ENCODE measurements at regions not wholly inside any gene's neighbourhood (a gene's known extent, or its start where the extent isn't known, plus 50 kb on each side); places are given as distances from the start of the nearest gene placed in this dataset.

DNA sequence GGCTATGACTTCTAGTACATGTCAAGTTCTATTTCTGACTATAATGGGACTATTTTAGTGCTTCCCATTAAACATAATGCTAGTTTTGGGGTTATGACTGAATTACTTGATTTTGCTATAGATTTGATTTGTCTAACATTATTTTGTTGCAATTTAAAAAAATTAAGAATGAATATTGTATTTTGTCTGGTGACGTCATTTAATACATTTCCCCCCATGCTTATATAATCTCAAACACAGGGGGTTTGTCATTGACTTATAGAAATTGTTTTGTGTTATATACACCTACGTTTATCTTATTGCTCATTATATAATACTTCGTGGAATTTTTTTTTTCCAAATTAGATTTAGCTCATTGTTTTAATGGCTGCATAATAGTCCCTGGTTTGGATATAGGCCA, 270.3 kb upstream of the VLDLR start:
- H3K4me3 ChIP-seq (ENCODE audit: low read depth, low read length): no peak overlapping the region

DNA sequence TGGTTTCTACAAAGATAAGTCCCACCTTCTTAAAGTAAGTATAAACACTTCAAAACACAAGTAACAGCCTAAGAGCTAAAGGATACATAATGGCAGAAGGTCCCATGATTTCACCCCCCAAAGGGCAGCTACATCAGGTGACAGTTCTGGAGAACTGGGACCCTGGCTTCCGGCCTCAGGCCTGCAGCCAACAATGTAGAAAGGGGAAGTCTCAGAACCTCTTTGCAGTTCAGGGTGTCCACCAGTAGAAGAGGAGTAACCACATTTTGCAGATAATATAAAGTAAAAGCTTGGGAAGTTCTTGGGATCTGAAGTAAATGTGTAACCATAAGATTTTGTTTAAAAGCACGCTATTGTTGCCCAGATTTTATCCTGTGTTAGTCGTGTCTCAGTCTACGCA, 267.4 kb upstream of the VLDLR start:
- H3K4me3 ChIP-seq (ENCODE audit: low read depth, low read length): no peak overlapping the region

DNA sequence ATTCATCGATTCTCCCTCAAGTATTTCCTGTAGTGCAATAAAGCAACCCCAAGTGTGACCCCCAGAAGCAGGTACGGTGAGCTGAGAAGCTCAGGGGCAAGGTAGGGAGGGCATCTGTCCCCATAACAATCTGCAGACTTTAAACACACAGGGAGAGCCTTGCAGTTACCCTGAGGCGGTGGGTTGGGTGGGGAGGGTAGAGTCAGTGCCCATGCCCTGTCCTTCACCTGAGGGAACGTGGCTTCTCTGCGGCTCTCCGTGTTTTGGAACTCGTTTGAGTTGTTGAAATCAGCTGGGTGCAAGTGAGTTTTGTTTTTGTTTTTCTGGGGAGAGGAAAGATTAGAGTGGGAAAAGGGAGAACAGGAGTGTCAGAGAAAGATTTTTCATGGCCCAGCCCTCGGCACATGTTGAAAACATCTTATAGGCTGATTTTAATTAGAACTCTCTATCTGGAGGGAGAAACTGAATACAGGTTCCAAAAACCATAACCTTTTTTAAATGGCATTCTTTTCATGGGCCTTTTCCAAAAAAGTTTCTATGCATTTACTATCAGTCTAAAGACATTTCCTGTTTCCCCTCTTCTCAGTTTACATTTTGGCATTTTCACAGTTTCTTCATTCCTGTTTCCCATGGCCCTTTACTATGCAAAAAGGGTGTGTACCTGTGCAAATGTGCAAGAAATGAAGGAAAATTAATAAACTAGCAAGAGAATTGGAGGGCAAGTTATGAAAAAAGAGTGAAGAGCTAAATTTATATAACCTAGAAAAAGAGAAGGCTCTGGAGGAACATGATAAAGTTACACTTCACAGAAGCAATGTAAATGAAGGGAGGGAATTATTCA, 266.5 kb upstream of the VLDLR start:
- no peak overlapping the region for H3K4me3 ChIP-seq (ENCODE audit: low read depth, low read length)

DNA sequence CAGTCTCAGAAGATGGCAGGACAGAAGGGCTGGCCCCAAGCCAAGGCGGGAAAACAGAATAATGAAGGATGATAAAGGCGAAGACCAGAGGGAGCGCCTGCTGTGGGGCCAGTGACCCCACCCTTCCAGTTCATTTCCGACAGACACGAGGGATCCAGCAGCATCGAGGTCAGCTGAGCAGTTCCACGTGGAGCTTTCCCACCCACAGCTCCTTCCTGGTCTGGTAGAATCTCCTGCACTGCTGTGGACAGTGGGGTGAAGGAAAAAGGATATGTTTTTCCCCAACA, 265.9 kb upstream of the VLDLR start:
- no peak overlapping the region for H3K4me3 ChIP-seq (ENCODE audit: low read depth, low read length)

DNA sequence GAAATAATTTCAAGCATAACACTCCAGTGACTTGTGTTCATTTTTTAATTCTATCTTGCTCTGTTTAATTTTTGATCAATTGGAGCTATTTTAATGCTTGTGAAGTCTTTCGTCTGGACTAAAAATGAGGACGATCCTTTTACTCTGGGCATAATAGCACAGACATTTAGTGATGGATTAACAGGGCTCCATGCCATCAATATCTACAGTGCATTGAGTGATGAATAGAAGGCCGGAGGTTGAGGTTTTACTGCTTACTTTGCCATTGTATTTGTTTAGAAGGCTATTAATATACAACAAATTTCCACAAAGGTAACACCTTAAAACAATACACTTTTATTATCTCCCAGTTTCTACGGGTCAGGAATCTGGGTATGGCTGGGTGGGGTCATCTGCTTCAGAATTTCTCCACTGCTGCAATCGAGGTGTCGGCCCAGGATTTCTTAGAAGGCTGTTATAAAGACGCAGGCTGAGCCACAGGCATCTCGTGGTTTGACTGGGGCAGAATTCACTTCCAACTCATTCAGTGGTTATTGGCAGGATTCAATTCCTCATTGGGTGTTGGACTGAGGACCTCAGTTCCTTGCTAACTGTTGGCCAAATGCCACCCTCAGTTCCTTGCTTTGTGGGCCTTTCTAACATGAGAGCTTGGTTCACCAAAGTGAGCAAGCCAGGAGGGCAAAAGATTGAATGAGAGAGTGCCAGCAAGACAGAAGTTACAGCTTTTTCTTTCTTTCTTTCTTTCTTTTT, 265.4 kb upstream of the VLDLR start:
- no peak overlapping the region for H3K4me3 ChIP-seq (ENCODE audit: low read depth, low read length)

DNA sequence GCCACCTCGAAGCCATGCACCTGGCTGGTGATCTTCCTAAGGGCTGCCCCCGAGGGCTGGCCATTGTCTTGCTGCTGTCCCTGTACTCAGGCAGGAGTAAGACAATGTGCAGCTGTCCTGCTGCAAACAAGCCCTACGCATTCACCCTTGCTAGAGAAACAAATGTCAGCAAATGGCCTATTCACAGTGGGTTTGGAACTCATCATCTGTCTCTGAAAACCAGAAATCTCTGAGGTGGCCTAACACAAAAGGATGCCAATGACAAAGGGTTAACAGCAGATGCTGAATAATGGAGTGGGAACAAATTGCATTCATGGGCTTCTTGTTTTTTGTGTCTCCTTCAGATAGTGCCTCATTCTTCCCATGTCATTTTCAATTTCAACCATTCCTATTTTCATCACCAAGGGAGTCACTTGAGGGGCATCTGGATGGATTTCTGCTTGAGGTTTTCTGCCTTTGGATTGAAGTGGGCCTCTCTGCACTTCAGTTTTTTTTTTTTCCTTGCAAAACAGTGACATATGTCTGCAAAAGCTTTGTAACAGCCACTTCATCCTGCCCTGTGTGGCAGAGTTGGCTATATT, 261.6 kb upstream of the VLDLR start:
- no peak overlapping the region for H3K4me3 ChIP-seq (ENCODE audit: low read depth, low read length)

DNA sequence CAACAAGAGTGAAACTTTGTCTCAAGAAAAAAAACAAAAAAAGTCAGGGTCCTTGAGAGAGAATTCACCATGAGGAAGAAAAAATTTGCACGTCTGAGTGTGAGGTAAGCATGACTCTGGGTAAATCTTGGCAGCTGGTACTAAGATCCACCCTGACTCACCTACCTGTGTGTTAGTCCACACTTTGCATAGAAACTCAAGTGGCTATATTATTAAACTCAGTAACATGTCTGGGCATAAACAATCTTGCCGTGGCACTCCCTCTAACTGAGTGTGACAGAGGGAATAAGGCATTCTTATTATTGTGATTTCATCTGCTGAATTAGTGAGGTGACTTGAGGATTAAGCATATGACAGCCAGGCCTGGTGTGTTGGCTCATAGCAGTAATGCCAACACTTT, 259.4 kb upstream of the VLDLR start:
- no peak overlapping the region for H3K4me3 ChIP-seq (ENCODE audit: low read depth, low read length)

DNA sequence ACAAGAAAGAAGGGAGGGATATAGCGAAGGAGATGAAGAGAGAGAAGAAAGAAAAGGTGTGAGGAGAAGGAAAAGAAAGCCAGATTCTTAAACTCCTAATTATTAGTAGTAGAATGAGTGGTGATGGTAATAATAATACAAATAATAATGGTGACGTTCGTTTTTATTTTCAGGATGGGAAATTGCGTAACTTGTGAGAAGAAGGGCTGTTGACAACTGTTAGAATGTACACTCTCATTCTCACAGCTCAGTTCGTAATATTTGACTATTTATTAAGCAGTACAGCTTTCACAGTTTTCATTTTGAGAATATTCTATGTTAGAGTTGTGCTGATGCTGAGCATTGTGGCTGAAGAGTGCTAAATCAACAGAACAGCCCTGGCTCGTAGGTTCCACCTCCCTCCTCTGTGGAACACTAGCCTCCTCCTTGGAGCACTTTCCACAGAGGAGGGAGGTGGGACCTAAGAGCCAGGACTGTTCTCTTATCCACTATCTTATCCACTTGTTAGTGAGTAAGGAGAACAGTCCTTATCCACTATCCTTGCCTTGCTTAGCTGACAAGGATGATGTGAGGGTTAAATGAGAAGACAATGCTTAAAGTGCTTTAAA, 258.3 kb upstream of the VLDLR start:
- no peak overlapping the region for H3K4me3 ChIP-seq (ENCODE audit: low read depth, low read length)

DNA sequence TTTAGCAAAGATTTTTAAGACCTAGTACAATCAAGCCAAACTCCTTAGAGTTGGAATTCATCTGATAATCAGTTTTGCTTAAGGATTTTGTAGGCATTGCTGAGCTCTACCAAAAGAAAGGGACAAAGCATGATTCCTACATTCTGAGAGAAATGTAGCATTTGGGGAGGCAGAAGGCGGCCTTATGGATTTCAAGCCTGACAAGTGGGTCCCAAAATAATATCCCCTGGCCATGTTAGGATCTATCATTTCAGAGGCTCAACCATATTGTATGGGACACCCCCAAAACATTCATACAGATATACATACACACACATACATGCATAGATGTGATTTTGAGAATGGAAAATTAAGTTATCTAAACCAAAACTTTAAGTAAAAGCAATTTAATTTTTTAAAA, 257.8 kb upstream of the VLDLR start:
- no peak overlapping the region for H3K4me3 ChIP-seq (ENCODE audit: low read depth, low read length)

DNA sequence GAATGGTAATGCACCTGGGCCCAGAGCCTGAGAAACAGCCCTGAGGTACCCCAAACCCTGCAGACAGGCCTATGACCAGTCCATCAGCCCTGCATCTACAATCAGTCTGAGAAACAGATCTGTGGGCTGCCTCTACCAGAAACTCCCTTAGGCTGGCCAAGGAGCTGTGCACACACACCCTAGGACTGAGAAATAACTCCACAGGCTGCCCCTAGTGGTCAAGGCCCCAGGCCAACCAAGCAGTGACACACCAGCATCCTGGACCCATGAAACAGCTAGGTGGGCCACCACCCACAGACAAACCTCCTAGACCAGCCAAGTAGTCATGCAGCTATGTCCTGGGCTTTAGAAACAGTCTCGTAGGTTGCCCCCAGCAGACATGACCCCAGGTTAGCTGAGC, 253.6 kb upstream of the VLDLR start:
- no peak overlapping the region for H3K4me3 ChIP-seq (ENCODE audit: low read depth, low read length)

DNA sequence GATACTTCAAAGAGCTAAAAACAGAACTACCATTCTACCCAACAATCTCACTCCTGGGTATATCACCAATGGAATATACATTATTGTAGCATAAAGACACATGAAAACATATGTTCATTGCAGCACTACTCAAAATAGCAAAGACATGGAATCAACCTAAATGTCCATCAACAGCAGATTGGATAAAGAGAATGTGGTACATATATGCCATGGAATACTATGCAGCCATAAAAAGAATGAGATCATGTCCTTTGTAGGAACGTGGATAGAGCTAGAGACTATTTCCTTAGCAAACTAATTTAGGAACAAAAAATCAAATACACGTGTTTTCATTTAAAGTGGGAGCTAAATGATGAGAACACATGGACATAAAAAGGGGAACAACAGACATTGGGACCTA, 247.9 kb upstream of the VLDLR start:
- no peak overlapping the region for H3K4me3 ChIP-seq (ENCODE audit: low read depth, low read length)

DNA sequence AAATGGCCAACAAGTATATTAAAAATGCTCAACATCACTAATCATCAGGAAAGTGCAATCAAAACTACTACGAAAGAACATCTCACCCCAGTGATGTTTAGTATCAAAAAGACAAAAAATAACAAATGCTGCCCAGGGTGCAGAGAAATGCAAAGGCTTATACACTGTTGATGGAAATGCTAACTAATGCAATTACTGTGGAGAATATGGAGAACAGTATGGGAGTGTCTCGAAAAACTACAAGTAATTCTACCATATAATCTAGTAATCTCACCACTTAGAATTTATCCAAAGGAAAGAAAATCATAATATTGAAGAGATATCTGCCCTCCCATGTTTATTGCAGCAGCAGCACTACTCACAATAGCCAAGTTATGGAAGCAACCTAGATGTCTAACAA, 246.5 kb upstream of the VLDLR start:
- no peak overlapping the region for H3K4me3 ChIP-seq (ENCODE audit: low read depth, low read length)

DNA sequence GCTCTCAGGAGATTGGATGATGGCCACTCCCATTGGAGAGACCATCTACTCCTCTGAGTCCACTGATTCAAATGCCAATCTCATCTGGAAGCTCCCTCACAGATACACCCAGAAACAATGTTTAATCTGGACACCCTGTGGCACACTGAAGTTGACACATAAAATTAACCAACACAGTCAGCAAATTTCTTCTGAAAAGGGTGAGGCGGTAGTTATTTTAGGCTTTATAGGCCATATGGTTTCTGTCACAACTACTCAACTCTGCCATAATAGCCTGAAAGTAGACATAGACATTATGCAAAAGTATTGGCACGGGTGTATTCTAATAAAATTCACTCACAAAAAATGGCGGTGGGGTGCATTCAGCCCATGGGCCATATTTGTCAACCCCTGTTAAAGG, 244.5 kb upstream of the VLDLR start:
- no peak overlapping the region for H3K4me3 ChIP-seq (ENCODE audit: low read depth, low read length)

DNA sequence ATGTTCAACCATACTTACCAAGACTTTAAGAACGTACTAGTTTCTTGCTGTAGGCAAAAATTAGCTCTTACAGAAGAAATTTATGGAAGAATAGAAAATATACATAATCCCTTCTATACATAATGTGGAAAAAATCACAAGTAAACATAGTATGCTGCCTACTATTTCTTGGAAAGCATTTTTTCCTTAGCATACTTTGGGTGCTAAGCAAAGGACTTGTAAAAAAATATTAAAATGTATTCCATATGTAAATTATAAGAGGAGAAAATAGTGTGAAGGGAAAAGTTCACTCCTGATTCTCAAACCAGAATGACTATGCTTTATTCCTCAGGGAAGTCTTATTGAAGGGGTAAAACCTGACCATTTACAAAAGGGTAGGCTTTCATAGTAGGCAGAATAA, 243.8 kb upstream of the VLDLR start:
- no peak overlapping the region for H3K4me3 ChIP-seq (ENCODE audit: low read depth, low read length)

DNA sequence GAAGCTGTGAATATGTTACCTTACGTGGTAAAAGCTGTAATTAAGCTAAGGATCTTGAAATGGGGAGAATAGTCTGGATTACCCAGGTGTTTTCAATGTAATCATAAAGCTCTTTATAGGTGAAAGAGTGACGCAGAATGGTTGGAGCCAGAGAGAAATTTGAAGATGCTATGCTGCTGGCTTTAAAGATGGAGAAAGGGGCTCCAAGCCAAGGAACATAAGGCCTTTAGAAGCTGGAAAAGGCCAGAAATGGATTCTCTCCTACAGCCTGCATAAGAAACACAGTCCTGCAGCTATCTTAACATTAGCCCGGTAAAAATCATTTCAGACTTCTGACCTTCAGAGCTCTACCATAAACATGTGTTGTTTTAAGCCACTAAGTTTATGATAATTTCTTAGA, 243.3 kb upstream of the VLDLR start:
- no peak overlapping the region for H3K4me3 ChIP-seq (ENCODE audit: low read depth, low read length)

DNA sequence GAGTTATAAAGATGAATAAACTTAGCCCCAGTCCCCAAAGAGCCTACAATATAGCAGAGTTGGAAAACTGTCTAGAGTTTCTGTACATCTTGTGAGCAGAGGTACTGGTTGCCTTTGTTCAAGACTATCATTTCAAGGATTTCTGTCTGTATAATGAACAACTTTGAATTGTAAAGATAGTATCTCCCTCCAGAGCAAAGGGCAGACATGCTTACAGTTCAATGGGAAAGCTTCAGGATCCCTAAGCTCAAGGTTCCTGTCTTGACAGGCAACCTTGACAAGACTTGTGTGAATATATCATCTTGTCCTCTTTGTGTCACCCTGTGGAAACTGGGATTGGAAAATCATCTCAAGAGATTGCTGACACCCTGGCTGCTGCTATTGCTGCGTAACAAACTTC, 242.8 kb upstream of the VLDLR start:
- no peak overlapping the region for H3K4me3 ChIP-seq (ENCODE audit: low read depth, low read length)

DNA sequence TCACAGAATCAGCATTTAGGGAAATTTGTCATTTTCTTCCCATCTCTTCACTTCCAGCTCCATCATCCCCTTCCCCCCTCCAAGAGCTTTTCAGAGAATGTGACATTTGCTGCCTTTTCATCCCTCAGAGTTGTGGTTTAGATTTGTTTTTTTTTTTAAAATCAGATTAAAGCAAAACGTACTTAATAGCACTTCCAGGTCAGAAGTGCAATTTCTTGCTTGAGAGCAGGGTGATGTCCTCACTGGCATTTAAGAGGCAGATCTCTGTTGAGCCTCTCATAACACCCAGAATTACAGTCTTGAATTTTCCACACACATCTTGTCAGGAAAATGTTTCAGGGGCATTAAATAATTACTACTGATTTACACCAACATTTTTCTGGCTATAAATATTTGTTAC, 236.8 kb upstream of the VLDLR start:
- H3K4me3 ChIP-seq (ENCODE audit: low read depth, low read length): no peak overlapping the region

DNA sequence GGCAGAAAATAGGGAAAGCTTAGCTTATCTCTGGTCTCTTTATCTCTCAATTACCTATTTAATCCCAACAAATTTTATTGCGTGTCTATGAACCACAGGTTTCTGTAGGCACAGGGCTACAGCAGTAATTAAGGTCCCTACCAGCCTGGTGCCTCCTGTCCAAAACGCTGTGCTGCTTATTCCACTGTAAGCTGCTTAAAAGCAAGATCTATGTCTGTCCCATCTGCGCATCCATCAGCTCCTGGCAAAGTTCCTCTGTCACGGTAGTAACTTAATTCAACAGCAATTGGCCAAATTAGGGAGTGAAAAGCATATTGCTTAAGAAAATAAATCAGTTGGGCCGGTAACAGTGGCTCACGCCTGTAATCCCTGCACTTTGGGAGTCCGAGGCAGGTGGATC, 235.8 kb upstream of the VLDLR start:
- H3K4me3 ChIP-seq (ENCODE audit: low read depth, low read length): no peak overlapping the region

DNA sequence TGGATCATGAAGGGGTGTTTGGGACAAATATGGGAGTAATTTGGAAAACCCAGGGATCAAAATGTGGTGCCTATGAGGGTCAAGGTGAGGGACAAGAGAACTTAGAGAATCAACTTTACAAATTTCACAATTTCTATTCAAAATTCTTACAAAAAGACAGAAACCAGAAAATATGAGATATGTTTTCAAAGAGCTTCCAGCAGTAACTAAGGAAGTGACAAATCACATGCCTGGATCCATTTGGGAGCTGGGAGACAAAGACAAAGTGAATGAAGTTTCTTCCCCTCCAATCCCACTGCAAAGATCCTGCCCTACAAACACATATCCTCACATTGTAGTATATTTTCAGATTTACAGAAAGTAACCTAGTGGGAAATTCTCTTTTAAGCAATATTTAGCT, 235.0 kb upstream of the VLDLR start:
- H3K4me3 ChIP-seq (ENCODE audit: low read depth, low read length): no peak overlapping the region

DNA sequence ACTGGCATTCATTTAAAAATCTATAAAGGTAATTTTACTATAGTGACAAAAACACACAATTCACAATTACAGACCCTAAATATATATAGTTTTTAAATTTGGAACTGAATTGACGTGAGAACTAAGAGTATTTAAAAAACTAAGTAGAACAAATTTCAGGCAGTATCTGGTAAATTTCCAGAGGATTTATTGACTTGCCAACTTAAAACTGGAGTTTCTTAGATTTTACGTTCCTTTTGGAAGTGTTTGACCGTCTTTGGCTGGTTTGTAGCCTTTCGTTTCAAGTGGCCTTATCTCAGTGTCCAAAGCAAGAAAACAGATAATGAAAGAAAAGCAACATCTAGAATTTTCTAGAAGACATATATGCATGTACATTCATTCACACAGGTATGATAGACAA, 234.4 kb upstream of the VLDLR start:
- no peak overlapping the region for H3K4me3 ChIP-seq (ENCODE audit: low read depth, low read length)

DNA sequence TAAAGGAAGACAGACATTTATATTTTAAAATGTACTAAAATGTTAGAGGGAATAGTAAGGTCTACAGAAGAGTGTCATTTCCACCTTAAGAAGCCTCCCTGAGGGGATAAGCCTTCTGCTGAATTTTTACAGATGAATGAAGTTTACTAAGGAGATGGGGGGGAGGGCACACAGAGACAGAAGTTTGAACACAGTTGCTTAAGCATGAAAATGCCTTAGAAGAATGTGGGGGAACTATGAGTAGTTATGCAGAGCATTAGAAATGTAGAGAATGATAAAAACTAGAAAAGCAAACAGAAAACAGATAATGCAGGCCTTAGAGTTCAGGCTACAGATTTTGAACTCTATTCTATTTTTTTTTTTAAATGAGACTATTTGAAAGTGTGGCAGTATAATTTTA, 232.2 kb upstream of the VLDLR start:
- H3K4me3 ChIP-seq (ENCODE audit: low read depth, low read length): no peak overlapping the region

DNA sequence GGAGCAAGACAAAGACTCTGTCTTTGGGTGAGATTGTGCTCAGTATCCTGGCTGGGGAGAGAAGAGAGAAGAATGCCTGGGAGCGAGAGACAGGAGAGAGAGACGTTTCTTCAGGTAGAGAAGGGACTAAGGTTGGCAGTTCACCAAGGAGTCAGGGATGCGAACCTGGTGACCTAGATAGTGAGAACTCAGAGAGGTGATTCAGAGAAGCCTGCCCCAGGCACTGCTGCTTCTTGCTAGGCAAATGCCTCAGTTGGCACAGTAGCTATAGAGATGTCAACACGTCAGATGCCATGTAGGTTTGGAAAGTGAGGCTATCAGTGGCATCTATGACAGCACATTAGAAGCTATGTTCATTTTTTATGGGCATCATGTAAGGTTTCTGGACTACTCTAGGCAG, 231.6 kb upstream of the VLDLR start:
- no peak overlapping the region for H3K4me3 ChIP-seq (ENCODE audit: low read depth, low read length)

Data from iPS-11a (cell line).